ENCODE measurements at regions not wholly inside any gene's neighbourhood (a gene's known extent, or its start where the extent isn't known, plus 50 kb on each side); places are given as distances from the start of the nearest gene placed in this dataset.
"Not testable (repeated sequence)": the region's sequence is repeated elsewhere in the genome, so short reads cannot be mapped to it uniquely, and the experiment has no call there.

- Histone ChIP-seq H3K36me3 (no peaks in the 10 kb centered on the region), H3K27ac (no peak overlapping the region), H3K9me3 (no peaks in the 10 kb centered on the region), H3K4me3 (no peak overlapping the region), H3K27me3 (replicated peaks; ENCODE audit: insufficient read depth) (no peaks in the 10 kb centered on the region), H3K4me1 (replicated peaks) (no peaks in the 10 kb centered on the region)
- TF ChIP-seq POLR2AphosphoS5 (IDR thresholded peaks at IDR 0.05) (no peak), POLR2A (IDR thresholded peaks at IDR 0.05) (no peak)
- TF ChIP-seq, protein P1, sequence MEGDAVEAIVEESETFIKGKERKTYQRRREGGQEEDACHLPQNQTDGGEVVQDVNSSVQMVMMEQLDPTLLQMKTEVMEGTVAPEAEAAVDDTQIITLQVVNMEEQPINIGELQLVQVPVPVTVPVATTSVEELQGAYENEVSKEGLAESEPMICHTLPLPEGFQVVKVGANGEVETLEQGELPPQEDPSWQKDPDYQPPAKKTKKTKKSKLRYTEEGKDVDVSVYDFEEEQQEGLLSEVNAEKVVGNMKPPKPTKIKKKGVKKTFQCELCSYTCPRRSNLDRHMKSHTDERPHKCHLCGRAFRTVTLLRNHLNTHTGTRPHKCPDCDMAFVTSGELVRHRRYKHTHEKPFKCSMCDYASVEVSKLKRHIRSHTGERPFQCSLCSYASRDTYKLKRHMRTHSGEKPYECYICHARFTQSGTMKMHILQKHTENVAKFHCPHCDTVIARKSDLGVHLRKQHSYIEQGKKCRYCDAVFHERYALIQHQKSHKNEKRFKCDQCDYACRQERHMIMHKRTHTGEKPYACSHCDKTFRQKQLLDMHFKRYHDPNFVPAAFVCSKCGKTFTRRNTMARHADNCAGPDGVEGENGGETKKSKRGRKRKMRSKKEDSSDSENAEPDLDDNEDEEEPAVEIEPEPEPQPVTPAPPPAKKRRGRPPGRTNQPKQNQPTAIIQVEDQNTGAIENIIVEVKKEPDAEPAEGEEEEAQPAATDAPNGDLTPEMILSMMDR (IDR thresholded peaks at IDR 0.05), result no peak
- WGBS, result 54% methylated on average over 4 of the region's 4 CpGs
- intact Hi-C loops (cut with DNase I), result no loop called here
- DNase-seq (ENCODE audit: low spot score), result no peak
Measured at GRCh38 chr3:144957398-144958101, 985.9 kb downstream of the DIPK2A start.

- no peak for TF ChIP-seq POLR2A (IDR thresholded peaks at IDR 0.05)
- TF ChIP-seq, protein P1 (IDR thresholded peaks at IDR 0.05), result no peak
- no peak for TF ChIP-seq POLR2AphosphoS5 (IDR thresholded peaks at IDR 0.05)
- H3K9me3 ChIP-seq, result no peaks in the 10 kb centered on the region
- H3K27ac ChIP-seq, result no peak overlapping the region
- DNase-seq (ENCODE audit: low spot score), result no peak
- intact Hi-C loops (cut with DNase I), result no loop called here
- no peaks in the 10 kb centered on the region for H3K4me1 ChIP-seq (replicated peaks)
- H3K36me3 ChIP-seq, result no peaks in the 10 kb centered on the region
- no peaks in the 10 kb centered on the region for H3K27me3 ChIP-seq (replicated peaks; ENCODE audit: insufficient read depth)
- H3K4me3 ChIP-seq, result no peak overlapping the region
Measured at GRCh38 chr3:144963810-144964209, 992.2 kb downstream of the DIPK2A start.

- Histone ChIP-seq H3K36me3 (no peaks in the 10 kb centered on the region), H3K4me1 (replicated peaks) (no peaks in the 10 kb centered on the region)
- 62% methylated on average over 2 of the region's 2 CpGs for WGBS
Measured at GRCh38 chr3:144966560-144966959, 994.9 kb downstream of the DIPK2A start.

DNA sequence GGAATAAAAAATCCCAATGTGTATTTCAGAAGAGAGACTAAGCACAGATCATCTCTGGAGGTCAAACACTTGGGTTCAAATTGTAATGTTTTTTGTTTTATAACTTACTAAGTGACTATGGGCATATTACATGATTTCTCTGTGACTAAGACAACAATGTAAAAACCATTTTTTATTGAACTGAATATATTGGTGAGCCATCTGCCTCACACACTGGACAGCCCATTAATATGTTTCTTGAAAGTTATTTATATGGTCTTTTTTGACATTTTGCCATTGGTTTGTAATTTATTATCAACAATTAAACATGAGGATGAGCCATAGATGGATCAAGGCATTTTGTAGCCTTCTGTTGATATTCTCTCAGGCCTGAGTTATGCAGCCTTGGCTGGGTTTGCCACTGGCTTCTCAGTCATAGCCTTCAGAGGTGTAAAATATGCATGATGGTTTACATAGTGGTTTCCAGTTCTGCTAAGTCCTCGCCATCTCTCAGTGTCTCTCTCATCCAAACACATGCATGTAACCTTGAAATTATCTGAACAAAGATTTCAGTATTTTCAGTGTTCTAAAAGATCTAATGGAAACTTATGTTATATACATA lies 997.2 kb downstream of the DIPK2A start:
- no peak for DNase-seq (ENCODE audit: low spot score)
- intact Hi-C loops (cut with DNase I), result no loop called here
- Histone ChIP-seq H3K36me3 (no peaks in the 10 kb centered on the region), H3K4me1 (replicated peaks) (no peaks in the 10 kb centered on the region), H3K4me3 (no peak overlapping the region), H3K27me3 (replicated peaks; ENCODE audit: insufficient read depth) (no peaks in the 10 kb centered on the region), H3K27ac (no peak overlapping the region), H3K9me3 (no peaks in the 10 kb centered on the region)
- WGBS, result 78% methylated on average over 1 of the region's 1 CpG
- no peak for TF ChIP-seq POLR2A (IDR thresholded peaks at IDR 0.05)

More at GRCh38 chr3:144966560-144966959, 994.9 kb downstream of the DIPK2A start:
- intact Hi-C loops (cut with DNase I), result no loop called here
- Histone ChIP-seq H3K9me3 (no peaks in the 10 kb centered on the region), H3K27me3 (replicated peaks; ENCODE audit: insufficient read depth) (no peaks in the 10 kb centered on the region), H3K4me3 (no peak overlapping the region), H3K27ac (no peak overlapping the region)
- DNase-seq (ENCODE audit: low spot score), result no peak
- TF ChIP-seq, protein P1 (IDR thresholded peaks at IDR 0.05), result no peak
- TF ChIP-seq POLR2AphosphoS5 (IDR thresholded peaks at IDR 0.05) (no peak), POLR2A (IDR thresholded peaks at IDR 0.05) (no peak)

GRCh38 chr3:144984481-144984880 lies 1012.9 kb downstream of the DIPK2A start:
- H3K4me3 ChIP-seq; H3K36me3 ChIP-seq; H3K4me1 ChIP-seq (replicated peaks); intact Hi-C loops (cut with DNase I); DNase-seq (ENCODE audit: low spot score); H3K27ac ChIP-seq; H3K9me3 ChIP-seq; H3K27me3 ChIP-seq (replicated peaks; ENCODE audit: insufficient read depth): not testable (repeated sequence)
- 98% methylated on average over 7 of the region's 7 CpGs for WGBS

GRCh38 chr3:144989807-144990206 lies 1018.2 kb downstream of the DIPK2A start:
- Histone ChIP-seq H3K27ac (no peak overlapping the region), H3K27me3 (replicated peaks; ENCODE audit: insufficient read depth) (no peaks in the 10 kb centered on the region), H3K9me3 (no peaks in the 10 kb centered on the region), H3K4me1 (replicated peaks) (no peaks in the 10 kb centered on the region), H3K4me3 (no peak overlapping the region), H3K36me3 (no peaks in the 10 kb centered on the region)
- TF ChIP-seq, protein P1 (IDR thresholded peaks at IDR 0.05), result no peak
- TF ChIP-seq POLR2A (IDR thresholded peaks at IDR 0.05), result no peak
- no peak for TF ChIP-seq POLR2AphosphoS5 (IDR thresholded peaks at IDR 0.05)
- DNase-seq (ENCODE audit: low spot score), result no peak
- 63% methylated on average over 2 of the region's 2 CpGs for WGBS
- intact Hi-C loops (cut with DNase I), result no loop called here
